CD4-positive, CD25-positive, alpha-beta regulatory T cell (primary cell): ENCODE measurements at regions not wholly inside any gene's neighbourhood (a gene's known extent, or its start where the extent isn't known, plus 50 kb on each side); places are given as distances from the start of the nearest gene placed in this dataset.
A peak's percentile ranks its signal among the peaks of the same experiment; 100 is the strongest.

ENCODE experiments used
- ATAC-seq, 2 donors: fragments of 150-1000 bp; cut with Tn5 transposase; one replicate each; pipeline ENCODE4 v1.10.0; 2021; ENCODE audit warnings: low read depth in 2 of 2, moderate number of reproducible peaks in 2 of 2, moderate library complexity in 1 of 2
- DNase-seq, 3 donors: peaks; one replicate each; pipeline versions ENCODE4 v3.0.0 to v3.0.0-alpha.2; 2012 to 2022; ENCODE audit warnings: mixed read lengths in 1 of 3
- H3K27ac ChIP-seq: one replicate; pipeline ENCODE4 v1.7.0; 2013; ENCODE audit warnings: mild to moderate bottlenecking, low read length; ENCODE audit not compliant: insufficient read depth, poor library complexity, severe bottlenecking
- H3K27me3 ChIP-seq: one replicate; pipeline ENCODE4 v1.7.0; 2013; ENCODE audit warnings: low read length; ENCODE audit not compliant: control insufficient read depth, insufficient read depth
- H3K36me3 ChIP-seq: one replicate; pipeline ENCODE4 v1.7.0; 2013; ENCODE audit warnings: mild to moderate bottlenecking, low read length, moderate library complexity; ENCODE audit not compliant: control insufficient read depth, insufficient read depth
- H3K4me1 ChIP-seq: 2 replicates; pipeline ENCODE4 v1.7.0; 2013; ENCODE audit warnings: mild to moderate bottlenecking, low read length; ENCODE audit not compliant: insufficient read depth, control insufficient read depth, poor library complexity, severe bottlenecking
- H3K4me3 ChIP-seq: one replicate; pipeline ENCODE4 v1.7.0; 2013; ENCODE audit warnings: low read depth, mild to moderate bottlenecking, low read length, moderate library complexity
- H3K9me3 ChIP-seq, 2 experiments: 1 replicate in 1 of 2; 2 replicates in 1 of 2; pipeline ENCODE4 v1.7.0; 2013; ENCODE audit warnings: low read length in 2 of 2, mild to moderate bottlenecking in 1 of 2, moderate library complexity in 1 of 2; ENCODE audit not compliant: control insufficient read depth in 2 of 2
- H3K27ac Mint-ChIP-seq, 3 donors: one replicate each; pipeline ENCODE4 v1.8.0; 2020 to 2022; ENCODE audit warnings: mild to moderate bottlenecking in 3 of 3, mixed read lengths in 3 of 3, moderate library complexity in 2 of 3
- H3K27me3 Mint-ChIP-seq: one replicate; pipeline ENCODE4 v1.8.0; 2022; ENCODE audit warnings: mild to moderate bottlenecking, mixed read lengths
- H3K36me3 Mint-ChIP-seq: one replicate; pipeline ENCODE4 v1.8.0; 2020; ENCODE audit warnings: mixed read lengths
- H3K4me1 Mint-ChIP-seq, 4 donors: one replicate each; pipeline ENCODE4 v1.8.0; 2020 to 2022; ENCODE audit warnings: mixed read lengths in 4 of 4, mild to moderate bottlenecking in 1 of 4
- H3K4me3 Mint-ChIP-seq, 4 donors: one replicate each; pipeline ENCODE4 v1.8.0; 2020 to 2022; ENCODE audit warnings: mild to moderate bottlenecking in 4 of 4, mixed read lengths in 4 of 4, moderate library complexity in 3 of 4
- H3K9me3 Mint-ChIP-seq, 7 donors: one replicate each; pipeline ENCODE4 v1.8.0; 2020 to 2022; ENCODE audit warnings: mixed read lengths in 7 of 7, mild to moderate bottlenecking in 3 of 7, moderate library complexity in 2 of 7

DNA sequence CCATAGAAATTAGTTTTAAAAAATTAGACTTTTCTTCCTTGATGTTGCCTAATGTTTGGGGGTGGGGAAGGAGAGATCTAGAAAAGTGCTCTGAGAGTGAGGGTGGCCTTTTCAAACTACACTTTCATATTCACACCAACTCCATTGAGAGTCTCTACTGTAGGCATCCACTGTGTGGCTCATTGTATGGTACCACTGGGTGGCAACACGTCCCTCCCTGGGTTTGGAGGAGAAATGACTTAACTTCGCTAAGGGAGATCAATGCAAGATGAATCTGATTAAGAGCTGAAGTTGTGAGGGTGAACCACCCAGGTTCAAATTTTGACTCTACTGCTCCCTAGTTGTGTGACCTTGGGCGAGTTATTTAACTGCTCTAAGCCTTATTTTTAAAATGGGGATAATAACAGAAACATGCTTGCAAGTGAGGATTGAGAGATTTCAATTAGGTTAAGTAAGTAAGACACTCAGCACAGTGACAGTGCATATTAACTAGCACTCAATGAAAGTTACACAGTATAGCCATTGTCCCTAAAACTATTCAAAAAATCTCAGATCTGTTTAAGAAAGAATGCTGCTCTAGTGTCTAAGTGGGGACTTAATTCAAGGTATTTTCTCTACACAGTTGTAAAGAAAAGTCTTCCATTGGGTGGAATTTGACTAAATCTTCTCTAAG lies 193.5 kb upstream of the CNR1 start:
- no peaks in the 10 kb centered on the region for H3K36me3 Mint-ChIP-seq

DNA sequence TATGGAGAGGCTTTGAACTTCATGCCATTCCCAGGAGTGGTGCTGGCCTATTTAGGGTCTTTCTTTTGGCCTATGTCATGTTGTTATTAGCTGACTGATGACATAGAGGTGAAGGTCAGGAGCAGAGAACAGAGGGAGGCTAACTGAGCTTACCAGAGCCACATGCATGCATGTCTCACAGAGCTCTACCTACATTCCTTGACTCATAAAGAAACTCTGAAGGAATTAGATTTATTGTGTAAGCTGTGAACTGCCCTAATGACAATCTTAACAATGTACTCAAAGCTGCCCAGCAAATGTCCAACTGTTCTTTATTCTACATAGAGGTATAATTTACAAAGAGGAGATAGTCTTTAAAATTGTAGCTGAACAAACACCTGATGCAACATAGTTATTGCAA lies 192.7 kb upstream of the CNR1 start:
- peaks cover 4% of the 10 kb centered on the region for H3K27me3 Mint-ChIP-seq
- Histone ChIP-seq H3K4me1 (no peaks in the 10 kb centered on the region), H3K4me3 (no peak overlapping the region), H3K9me3 (no peaks in the 10 kb centered on the region), H3K27ac (no peak overlapping the region), H3K27me3 (no peaks in the 10 kb centered on the region), H3K36me3 (no peaks in the 10 kb centered on the region)
- peaks cover 0 to 2% (median 0%) of the 10 kb centered on the region in 7 donors for H3K9me3 Mint-ChIP-seq
- no peak for ATAC-seq
- no peaks in the 10 kb centered on the region for H3K4me1 Mint-ChIP-seq
- no peak overlapping the region for H3K4me3 Mint-ChIP-seq
- H3K27ac Mint-ChIP-seq: no peak overlapping the region
- H3K36me3 Mint-ChIP-seq: no peaks in the 10 kb centered on the region
- no peak for DNase-seq

More for the DNA sequence above, 193.5 kb upstream of the CNR1 start:
- H3K4me3 Mint-ChIP-seq: no peak overlapping the region
- H3K4me1 Mint-ChIP-seq: no peaks in the 10 kb centered on the region
- H3K9me3 ChIP-seq: no peaks in the 10 kb centered on the region
- DNase-seq (no peak), ATAC-seq (no peak)
- no peaks in the 10 kb centered on the region for H3K27me3 ChIP-seq
- peaks cover 4% of the 10 kb centered on the region for H3K27me3 Mint-ChIP-seq
- H3K27ac Mint-ChIP-seq: no peak overlapping the region
- H3K9me3 Mint-ChIP-seq: peaks cover 0 to 2% (median 0%) of the 10 kb centered on the region in 7 donors
- H3K36me3 ChIP-seq: no peaks in the 10 kb centered on the region
- no peaks in the 10 kb centered on the region for H3K4me1 ChIP-seq
- H3K4me3 ChIP-seq: no peak overlapping the region
- no peak overlapping the region for H3K27ac ChIP-seq

DNA sequence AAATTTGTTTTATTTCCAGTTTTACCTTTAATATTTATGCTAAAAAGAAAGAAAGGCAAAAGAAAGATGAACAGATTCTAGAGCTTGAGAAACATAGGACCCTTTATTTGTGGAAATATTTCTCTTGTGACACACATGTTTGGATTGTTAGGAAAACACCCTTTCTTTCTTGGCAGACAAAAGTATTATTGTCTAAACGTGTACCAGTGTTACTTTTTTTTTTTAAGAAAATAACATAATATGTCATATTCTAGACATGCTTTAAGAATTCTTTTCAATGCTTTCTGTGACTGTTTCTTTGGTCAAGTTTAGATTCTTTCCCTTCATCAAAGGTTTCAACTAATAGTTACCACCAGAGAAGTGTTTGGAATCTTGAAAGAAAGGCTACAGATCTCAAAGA lies 183.4 kb upstream of the CNR1 start:
- Mint-ChIP-seq H3K27me3 (no peaks in the 10 kb centered on the region), H3K36me3 (no peaks in the 10 kb centered on the region), H3K27ac (peak overlapping the region in 1 of 3 donors; percentile 74), H3K9me3 (peaks cover 0 to 4% (median 0%) of the 10 kb centered on the region in 7 donors), H3K4me3 (no peak overlapping the region), H3K4me1 (no peaks in the 10 kb centered on the region)
- Histone ChIP-seq H3K9me3 (no peaks in the 10 kb centered on the region), H3K4me1 (no peaks in the 10 kb centered on the region), H3K27me3 (peaks cover 2% of the 10 kb centered on the region), H3K36me3 (no peaks in the 10 kb centered on the region), H3K4me3 (no peak overlapping the region), H3K27ac (no peak overlapping the region)
- no peak for ATAC-seq
- no peak for DNase-seq

DNA sequence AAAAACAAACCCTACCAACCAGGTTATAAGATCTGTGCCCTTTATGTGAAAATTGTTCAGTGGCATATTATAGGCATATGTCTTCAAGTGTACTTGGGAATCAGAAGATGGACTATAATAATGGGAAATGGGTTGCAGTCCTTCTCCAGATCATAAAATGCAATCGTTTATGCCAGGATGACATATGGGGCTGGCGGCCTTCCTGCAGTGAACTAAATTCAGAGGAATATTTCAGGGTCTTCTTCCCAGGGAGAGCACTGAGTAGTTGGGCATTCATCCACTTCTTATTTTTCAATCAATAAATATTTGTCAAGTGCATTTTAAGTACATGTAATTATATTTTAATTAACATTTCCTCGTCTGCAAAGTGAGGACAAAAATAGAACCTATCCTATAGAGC lies 176.2 kb upstream of the CNR1 start:
- Histone ChIP-seq H3K27me3 (no peaks in the 10 kb centered on the region), H3K4me1 (no peaks in the 10 kb centered on the region), H3K9me3 (no peaks in the 10 kb centered on the region), H3K4me3 (no peak overlapping the region), H3K36me3 (no peaks in the 10 kb centered on the region), H3K27ac (no peak overlapping the region)
- H3K36me3 Mint-ChIP-seq: no peaks in the 10 kb centered on the region
- no peaks in the 10 kb centered on the region for H3K4me1 Mint-ChIP-seq
- no peak overlapping the region for H3K4me3 Mint-ChIP-seq
- no peaks in the 10 kb centered on the region for H3K27me3 Mint-ChIP-seq
- DNase-seq: no peak
- H3K9me3 Mint-ChIP-seq: peaks cover 0 to 4% (median 1%) of the 10 kb centered on the region in 7 donors
- H3K27ac Mint-ChIP-seq: no peak overlapping the region
- no peak for ATAC-seq

DNA sequence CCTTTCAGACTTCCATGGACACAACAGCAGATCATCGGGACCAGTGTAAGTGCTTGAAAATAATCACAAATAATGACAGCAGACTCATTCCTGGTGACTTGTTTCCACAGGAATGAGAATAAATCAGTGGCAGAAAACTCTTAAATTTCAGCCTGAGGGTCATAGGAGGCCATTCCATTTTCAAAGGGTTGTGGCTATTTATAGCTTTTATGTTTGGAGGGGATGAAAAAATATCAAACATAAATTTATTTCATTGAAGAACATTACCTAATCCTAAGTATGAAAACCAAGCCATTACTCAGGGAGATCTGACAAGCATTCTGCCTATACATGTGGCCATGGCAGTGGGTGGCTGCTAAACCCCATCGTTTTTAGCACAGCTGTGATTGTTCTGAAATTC lies 173.6 kb upstream of the CNR1 start:
- no peaks in the 10 kb centered on the region for H3K4me1 ChIP-seq
- no peak for ATAC-seq
- H3K27ac ChIP-seq: no peak overlapping the region
- H3K4me3 Mint-ChIP-seq: no peak overlapping the region
- H3K27me3 ChIP-seq: no peaks in the 10 kb centered on the region
- DNase-seq: no peak
- H3K36me3 Mint-ChIP-seq: no peaks in the 10 kb centered on the region
- no peaks in the 10 kb centered on the region for H3K4me1 Mint-ChIP-seq
- no peak overlapping the region for H3K27ac Mint-ChIP-seq
- H3K9me3 ChIP-seq: no peaks in the 10 kb centered on the region
- peaks cover 0 to 5% (median 0%) of the 10 kb centered on the region in 7 donors for H3K9me3 Mint-ChIP-seq
- no peak overlapping the region for H3K4me3 ChIP-seq
- H3K36me3 ChIP-seq: no peaks in the 10 kb centered on the region
- no peaks in the 10 kb centered on the region for H3K27me3 Mint-ChIP-seq

DNA sequence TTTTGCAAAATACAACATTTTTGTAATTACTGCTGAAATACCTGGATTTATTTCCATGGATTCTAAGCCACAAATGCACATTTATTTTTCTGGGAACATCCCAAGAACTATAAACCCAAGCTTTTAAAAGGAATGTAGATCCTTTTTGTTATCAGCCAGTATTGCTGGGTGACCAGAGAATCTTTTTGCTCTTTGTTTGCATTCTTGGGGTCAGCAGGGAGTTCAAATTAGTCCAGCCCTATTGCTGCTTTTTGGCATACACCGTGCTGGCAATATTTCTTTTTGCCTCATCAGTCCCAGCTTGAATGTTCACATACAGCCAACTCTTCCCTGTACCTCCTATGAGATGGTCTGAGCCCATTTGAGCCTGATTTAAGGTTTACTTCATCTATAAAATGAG lies 155.2 kb upstream of the CNR1 start:
- H3K4me3 Mint-ChIP-seq: no peak overlapping the region
- Histone ChIP-seq H3K9me3 (no peaks in the 10 kb centered on the region), H3K4me3 (no peak overlapping the region), H3K4me1 (no peaks in the 10 kb centered on the region), H3K36me3 (no peaks in the 10 kb centered on the region), H3K27ac (no peak overlapping the region), H3K27me3 (peaks cover 4% of the 10 kb centered on the region)
- no peak for DNase-seq
- no peaks in the 10 kb centered on the region for H3K36me3 Mint-ChIP-seq
- peaks cover 11% of the 10 kb centered on the region for H3K27me3 Mint-ChIP-seq
- H3K9me3 Mint-ChIP-seq: peaks cover 0 to 1% (median 0%) of the 10 kb centered on the region in 7 donors
- ATAC-seq: no peak
- no peaks in the 10 kb centered on the region for H3K4me1 Mint-ChIP-seq
- H3K27ac Mint-ChIP-seq: no peak overlapping the region

DNA sequence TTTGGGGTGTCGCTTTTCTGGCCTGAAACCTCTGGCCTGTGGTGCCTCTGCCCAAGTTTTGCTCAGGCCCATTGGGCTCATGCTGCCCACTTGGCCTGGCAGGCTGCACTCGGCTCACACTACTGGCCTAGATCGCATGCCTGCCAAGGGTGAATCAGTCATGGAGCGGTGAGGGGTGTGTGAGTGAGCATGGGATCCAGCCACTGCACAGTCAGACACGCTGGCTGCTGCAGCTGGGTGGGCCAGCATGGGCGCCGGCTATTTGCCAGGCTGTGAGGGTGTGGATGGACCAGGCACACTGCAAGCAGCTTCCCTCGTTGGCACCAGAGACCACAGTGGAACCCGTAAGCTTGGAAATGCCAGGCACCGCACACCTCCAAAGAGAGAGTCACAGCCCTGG lies 145.4 kb upstream of the CNR1 start:
- no peaks in the 10 kb centered on the region for H3K27me3 ChIP-seq
- H3K4me3 Mint-ChIP-seq: no peak overlapping the region

DNA sequence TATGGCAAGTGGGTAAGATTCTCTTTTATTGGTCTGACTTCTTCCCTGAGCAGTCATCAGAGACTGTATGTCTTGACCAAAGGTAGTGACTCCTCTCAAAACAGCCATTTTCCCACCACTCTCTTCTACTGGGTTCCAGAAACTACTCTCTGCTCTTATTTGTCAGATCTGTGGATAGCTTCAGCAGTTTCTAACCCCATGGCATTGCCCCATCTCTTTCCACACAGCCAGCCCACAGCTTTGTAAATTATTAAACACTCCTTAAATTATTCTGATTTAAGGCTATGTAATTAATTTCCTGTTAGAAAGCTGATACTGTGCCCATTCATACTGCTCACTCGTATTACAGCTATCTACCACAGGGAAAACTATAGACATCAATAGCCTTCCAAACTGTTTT lies 138.4 kb upstream of the CNR1 start:
- H3K27ac ChIP-seq: no peak overlapping the region
- H3K27me3 ChIP-seq: no peaks in the 10 kb centered on the region
- H3K36me3 ChIP-seq: no peaks in the 10 kb centered on the region
- ATAC-seq (no peak), DNase-seq (no peak)
- no peaks in the 10 kb centered on the region for H3K36me3 Mint-ChIP-seq
- no peaks in the 10 kb centered on the region for H3K4me1 ChIP-seq
- peaks cover 8% of the 10 kb centered on the region for H3K27me3 Mint-ChIP-seq
- H3K27ac Mint-ChIP-seq: no peak overlapping the region
- H3K9me3 Mint-ChIP-seq: no peaks in the 10 kb centered on the region
- H3K4me3 ChIP-seq: no peak overlapping the region
- no peaks in the 10 kb centered on the region for H3K4me1 Mint-ChIP-seq
- H3K4me3 Mint-ChIP-seq: no peak overlapping the region
- no peaks in the 10 kb centered on the region for H3K9me3 ChIP-seq

More for the DNA sequence above, 145.4 kb upstream of the CNR1 start:
- Histone ChIP-seq H3K36me3 (no peaks in the 10 kb centered on the region), H3K4me3 (no peak overlapping the region), H3K9me3 (no peaks in the 10 kb centered on the region), H3K4me1 (no peaks in the 10 kb centered on the region), H3K27ac (no peak overlapping the region)
- Mint-ChIP-seq H3K27ac (no peak overlapping the region), H3K27me3 (no peaks in the 10 kb centered on the region), H3K9me3 (peaks cover 0 to 2% (median 0%) of the 10 kb centered on the region in 7 donors), H3K36me3 (no peaks in the 10 kb centered on the region), H3K4me1 (no peaks in the 10 kb centered on the region)
- ATAC-seq (no peak), DNase-seq (no peak)
